ENCODE measurements at regions not wholly inside any gene's neighbourhood (a gene's known extent, or its start where the extent isn't known, plus 50 kb on each side); places are given as distances from the start of the nearest gene placed in this dataset.

DNA sequence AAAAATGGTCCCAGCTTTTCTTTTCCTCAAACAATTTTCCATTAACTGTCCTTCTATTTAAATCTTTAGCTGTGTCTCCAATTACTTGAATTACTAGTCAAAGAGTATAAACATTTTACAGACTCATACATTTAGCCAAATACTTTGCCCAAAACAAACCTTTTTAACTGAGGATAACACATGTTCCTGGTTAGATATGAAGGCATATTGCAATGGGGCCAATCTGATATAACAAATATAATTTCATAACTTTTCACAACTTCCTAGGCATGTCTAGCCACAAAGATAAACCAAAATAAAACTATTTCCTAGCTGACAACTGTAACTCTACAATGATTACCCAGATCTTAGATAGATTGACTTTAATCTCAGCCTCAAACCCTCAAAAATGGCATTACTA, 247.5 kb upstream of the ZNF521 start:
- H3K4me2 ChIP-seq (ENCODE audit: control insufficient read depth, extremely low read depth, insufficient read depth, low read depth, low read length) = no peak overlapping the region
- H3K4me1 ChIP-seq (ENCODE audit: control insufficient read depth, extremely low read depth, insufficient read depth, low read length) = no peaks in the 10 kb centered on the region
- no peaks in the 10 kb centered on the region for H3K27me3 ChIP-seq (ENCODE audit: control insufficient read depth, extremely low read depth, insufficient read depth, low read length)
- no peak overlapping the region for H3K9ac ChIP-seq (ENCODE audit: control insufficient read depth, extremely low read depth, insufficient read depth, low read length)
- no peaks in the 10 kb centered on the region for H3K79me2 ChIP-seq (ENCODE audit: control insufficient read depth, insufficient read depth, low read length)
- no peaks in the 10 kb centered on the region for H3K9me1 ChIP-seq (ENCODE audit: control insufficient read depth, extremely low read depth, insufficient read depth, low read length)
- no peak overlapping the region for H3K27ac ChIP-seq (ENCODE audit: control insufficient read depth, insufficient read depth, low read length)
- no peak overlapping the region for H3K4me3 ChIP-seq (ENCODE audit: control insufficient read depth in 2 of 3, extremely low read depth in 1 of 3, insufficient read depth in 2 of 3, low read depth in 1 of 3, low read length in 3 of 3)
- no peaks in the 10 kb centered on the region for H4K20me1 ChIP-seq (ENCODE audit: control insufficient read depth, extremely low read depth, insufficient read depth, low read length)
- H3K36me3 ChIP-seq (ENCODE audit: control insufficient read depth in 2 of 2, extremely low read depth in 1 of 2, insufficient read depth in 2 of 2, low read length in 2 of 2) = no peaks in the 10 kb centered on the region
- H2AFZ ChIP-seq (ENCODE audit: control insufficient read depth, low read length) = no peak overlapping the region
- FAIRE-seq (no peak), DNase-seq (ENCODE audit: low read depth, low spot score) (no peak)
- TF ChIP-seq EZH2 (IDR thresholded peaks at IDR 0.05; ENCODE audit: low read length) = no peak
- TF ChIP-seq, protein P1, sequence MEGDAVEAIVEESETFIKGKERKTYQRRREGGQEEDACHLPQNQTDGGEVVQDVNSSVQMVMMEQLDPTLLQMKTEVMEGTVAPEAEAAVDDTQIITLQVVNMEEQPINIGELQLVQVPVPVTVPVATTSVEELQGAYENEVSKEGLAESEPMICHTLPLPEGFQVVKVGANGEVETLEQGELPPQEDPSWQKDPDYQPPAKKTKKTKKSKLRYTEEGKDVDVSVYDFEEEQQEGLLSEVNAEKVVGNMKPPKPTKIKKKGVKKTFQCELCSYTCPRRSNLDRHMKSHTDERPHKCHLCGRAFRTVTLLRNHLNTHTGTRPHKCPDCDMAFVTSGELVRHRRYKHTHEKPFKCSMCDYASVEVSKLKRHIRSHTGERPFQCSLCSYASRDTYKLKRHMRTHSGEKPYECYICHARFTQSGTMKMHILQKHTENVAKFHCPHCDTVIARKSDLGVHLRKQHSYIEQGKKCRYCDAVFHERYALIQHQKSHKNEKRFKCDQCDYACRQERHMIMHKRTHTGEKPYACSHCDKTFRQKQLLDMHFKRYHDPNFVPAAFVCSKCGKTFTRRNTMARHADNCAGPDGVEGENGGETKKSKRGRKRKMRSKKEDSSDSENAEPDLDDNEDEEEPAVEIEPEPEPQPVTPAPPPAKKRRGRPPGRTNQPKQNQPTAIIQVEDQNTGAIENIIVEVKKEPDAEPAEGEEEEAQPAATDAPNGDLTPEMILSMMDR (optimal IDR thresholded peaks at IDR 0.05 in 1 of 3, IDR thresholded peaks at IDR 0.05 in 1 of 3, conservative IDR thresholded peaks at IDR 0.05 in 1 of 3; ENCODE audit: extremely low read depth in 1 of 3, insufficient read depth in 2 of 3, low read length in 3 of 3) = no peak
- no peaks in the 10 kb centered on the region for H3K9me3 ChIP-seq (ENCODE audit: control insufficient read depth, low read depth, low read length)
- dilution Hi-C loops (cut with MboI; ENCODE audit: extremely low pct_ligation_motif_present, low sequenced_read_pairs) = no loop called here

DNA sequence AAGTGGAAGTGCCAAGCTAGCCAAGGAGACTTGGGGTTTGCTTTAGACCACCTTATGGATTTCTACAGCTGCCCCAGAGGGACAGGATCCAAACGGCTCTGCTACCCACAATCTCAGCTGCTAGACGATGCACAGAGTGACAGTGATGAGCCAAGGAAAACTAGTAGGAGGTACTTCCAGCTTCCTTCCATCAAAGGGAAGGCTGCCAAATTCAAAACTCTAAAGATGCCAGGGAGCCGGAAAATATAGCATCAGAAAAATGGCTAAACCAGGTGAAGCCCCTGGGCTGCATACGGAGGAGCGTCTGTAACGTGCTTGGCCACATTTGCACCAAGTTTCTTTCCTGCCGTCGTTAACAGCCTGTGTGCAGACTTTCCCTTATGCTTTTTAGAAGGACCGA, 245.5 kb upstream of the ZNF521 start:
- no peaks in the 10 kb centered on the region for H3K79me2 ChIP-seq (ENCODE audit: control insufficient read depth, insufficient read depth, low read length)
- no peak overlapping the region for H3K4me3 ChIP-seq (ENCODE audit: control insufficient read depth in 2 of 3, extremely low read depth in 1 of 3, insufficient read depth in 2 of 3, low read depth in 1 of 3, low read length in 3 of 3)
- H3K9me3 ChIP-seq (ENCODE audit: control insufficient read depth, low read depth, low read length) = no peaks in the 10 kb centered on the region
- no peaks in the 10 kb centered on the region for H3K36me3 ChIP-seq (ENCODE audit: control insufficient read depth in 2 of 2, extremely low read depth in 1 of 2, insufficient read depth in 2 of 2, low read length in 2 of 2)
- H4K20me1 ChIP-seq (ENCODE audit: control insufficient read depth, extremely low read depth, insufficient read depth, low read length) = no peaks in the 10 kb centered on the region
- H3K27me3 ChIP-seq (ENCODE audit: control insufficient read depth, extremely low read depth, insufficient read depth, low read length) = no peaks in the 10 kb centered on the region
- no peak overlapping the region for H3K4me2 ChIP-seq (ENCODE audit: control insufficient read depth, extremely low read depth, insufficient read depth, low read depth, low read length)
- no peak overlapping the region for H2AFZ ChIP-seq (ENCODE audit: control insufficient read depth, low read length)
- dilution Hi-C loops (cut with MboI; ENCODE audit: extremely low pct_ligation_motif_present, low sequenced_read_pairs) = no loop called here
- FAIRE-seq (no peak), DNase-seq (ENCODE audit: low read depth, low spot score) (no peak)
- H3K27ac ChIP-seq (ENCODE audit: control insufficient read depth, insufficient read depth, low read length) = no peak overlapping the region
- no peaks in the 10 kb centered on the region for H3K4me1 ChIP-seq (ENCODE audit: control insufficient read depth, extremely low read depth, insufficient read depth, low read length)
- H3K9ac ChIP-seq (ENCODE audit: control insufficient read depth, extremely low read depth, insufficient read depth, low read length) = no peak overlapping the region
- no peaks in the 10 kb centered on the region for H3K9me1 ChIP-seq (ENCODE audit: control insufficient read depth, extremely low read depth, insufficient read depth, low read length)
- TF ChIP-seq, protein P1 (optimal IDR thresholded peaks at IDR 0.05 in 1 of 3, IDR thresholded peaks at IDR 0.05 in 1 of 3, conservative IDR thresholded peaks at IDR 0.05 in 1 of 3; ENCODE audit: extremely low read depth in 1 of 3, insufficient read depth in 2 of 3, low read length in 3 of 3) = no peak
- no peak for TF ChIP-seq EZH2 (IDR thresholded peaks at IDR 0.05; ENCODE audit: low read length)

Measured in keratinocyte (primary cell).